ENCODE measurements at regions not wholly inside any gene's neighbourhood (a gene's known extent, or its start where the extent isn't known, plus 50 kb on each side); places are given as distances from the start of the nearest gene placed in this dataset.

DNA sequence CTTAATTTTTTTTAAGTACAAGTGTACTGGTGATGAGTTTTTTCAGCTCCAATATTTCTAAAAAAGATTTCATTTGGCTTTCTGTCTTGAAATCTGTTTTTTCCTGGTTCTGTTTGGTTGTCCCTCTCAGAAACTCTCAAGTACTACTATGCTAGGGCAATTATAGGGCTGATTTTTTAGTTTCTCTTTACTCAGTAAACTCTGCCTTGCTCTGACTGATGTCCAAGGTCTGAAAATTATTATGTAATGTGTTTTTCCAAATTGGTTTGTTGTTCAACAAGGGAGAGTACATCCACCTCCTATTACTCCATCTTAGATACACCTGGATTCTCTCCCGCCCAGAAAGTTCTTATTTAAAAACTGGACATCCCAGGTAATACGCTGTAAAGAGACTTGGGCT, 877.7 kb downstream of the CBLN2 start:
- TF ChIP-seq, protein P1, sequence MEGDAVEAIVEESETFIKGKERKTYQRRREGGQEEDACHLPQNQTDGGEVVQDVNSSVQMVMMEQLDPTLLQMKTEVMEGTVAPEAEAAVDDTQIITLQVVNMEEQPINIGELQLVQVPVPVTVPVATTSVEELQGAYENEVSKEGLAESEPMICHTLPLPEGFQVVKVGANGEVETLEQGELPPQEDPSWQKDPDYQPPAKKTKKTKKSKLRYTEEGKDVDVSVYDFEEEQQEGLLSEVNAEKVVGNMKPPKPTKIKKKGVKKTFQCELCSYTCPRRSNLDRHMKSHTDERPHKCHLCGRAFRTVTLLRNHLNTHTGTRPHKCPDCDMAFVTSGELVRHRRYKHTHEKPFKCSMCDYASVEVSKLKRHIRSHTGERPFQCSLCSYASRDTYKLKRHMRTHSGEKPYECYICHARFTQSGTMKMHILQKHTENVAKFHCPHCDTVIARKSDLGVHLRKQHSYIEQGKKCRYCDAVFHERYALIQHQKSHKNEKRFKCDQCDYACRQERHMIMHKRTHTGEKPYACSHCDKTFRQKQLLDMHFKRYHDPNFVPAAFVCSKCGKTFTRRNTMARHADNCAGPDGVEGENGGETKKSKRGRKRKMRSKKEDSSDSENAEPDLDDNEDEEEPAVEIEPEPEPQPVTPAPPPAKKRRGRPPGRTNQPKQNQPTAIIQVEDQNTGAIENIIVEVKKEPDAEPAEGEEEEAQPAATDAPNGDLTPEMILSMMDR (conservative IDR thresholded peaks at IDR 0.05; ENCODE audit: low read depth, low read length), result no peak
- TF ChIP-seq EZH2 (IDR thresholded peaks at IDR 0.05; ENCODE audit: borderline replicate concordance, low read depth, low read length, poor library complexity, severe bottlenecking), result no peak

All from A673 (cell line).